ENCODE measurements at regions not wholly inside any gene's neighbourhood (a gene's known extent, or its start where the extent isn't known, plus 50 kb on each side); places are given as distances from the start of the nearest gene placed in this dataset.

- WGBS, 10 experiments, result 16 to 100% (median 85%) methylated on average over 2 to 5 of the region's 5 CpGs
- ATAC-seq (replicated peaks in 6 of 8), result peak in 3 of 8 experiments; percentile 44 to 71 (median 66)
Observed at GRCh38 chr13:33766329-33767123, 51.4 kb upstream of the RFC3 start.

GRCh38 chr13:33767140-33767539 lies 50.8 kb upstream of the RFC3 start:
- WGBS, 10 experiments, result 23 to 100% (median 80%) methylated on average over 1 to 2 of the region's 2 CpGs; no CpG with 5 or more reads in 1 of the 10 experiments
- Histone ChIP-seq H3K4me1 (replicated peaks in 1 of 2) (no peaks in the 10 kb centered on the region), H3K27ac (no peak overlapping the region), H3K4me3 (no peak overlapping the region)
- in situ Hi-C loops (cut with MboI; ENCODE audit: low pct_unique_long_range_greater_than_20kb in 2 of 9, low sequenced_read_pairs in 9 of 9, unreplicated experiment in 9 of 9), result no loop called here
- no peak for ATAC-seq (replicated peaks in 6 of 8)

More at GRCh38 chr13:33766329-33767123, 51.4 kb upstream of the RFC3 start:
- in situ Hi-C loops (cut with MboI; ENCODE audit: low pct_unique_long_range_greater_than_20kb in 2 of 9, low sequenced_read_pairs in 9 of 9, unreplicated experiment in 9 of 9), result no loop called here
- Histone ChIP-seq H3K27ac (no peak overlapping the region), H3K4me1 (replicated peaks in 1 of 2) (no peaks in the 10 kb centered on the region), H3K4me3 (no peak overlapping the region)

Data from motor neuron (in vitro differentiated cells).